GM20000 (cell line): ENCODE measurements at regions not wholly inside any gene's neighbourhood (a gene's known extent, or its start where the extent isn't known, plus 50 kb on each side); places are given as distances from the start of the nearest gene placed in this dataset.

ENCODE experiments used
- DNase-seq: peaks from one replicate; pipeline ENCODE4 v3.0.0; 2012; ENCODE audit warnings: low spot score
- CTCF ChIP-seq: IDR thresholded peaks from 2 replicates; pipeline ENCODE4 v1.5.1; 2012; ENCODE audit warnings: mild to moderate bottlenecking, control low read depth; ENCODE audit errors: extremely low read depth, missing control alignments

DNA sequence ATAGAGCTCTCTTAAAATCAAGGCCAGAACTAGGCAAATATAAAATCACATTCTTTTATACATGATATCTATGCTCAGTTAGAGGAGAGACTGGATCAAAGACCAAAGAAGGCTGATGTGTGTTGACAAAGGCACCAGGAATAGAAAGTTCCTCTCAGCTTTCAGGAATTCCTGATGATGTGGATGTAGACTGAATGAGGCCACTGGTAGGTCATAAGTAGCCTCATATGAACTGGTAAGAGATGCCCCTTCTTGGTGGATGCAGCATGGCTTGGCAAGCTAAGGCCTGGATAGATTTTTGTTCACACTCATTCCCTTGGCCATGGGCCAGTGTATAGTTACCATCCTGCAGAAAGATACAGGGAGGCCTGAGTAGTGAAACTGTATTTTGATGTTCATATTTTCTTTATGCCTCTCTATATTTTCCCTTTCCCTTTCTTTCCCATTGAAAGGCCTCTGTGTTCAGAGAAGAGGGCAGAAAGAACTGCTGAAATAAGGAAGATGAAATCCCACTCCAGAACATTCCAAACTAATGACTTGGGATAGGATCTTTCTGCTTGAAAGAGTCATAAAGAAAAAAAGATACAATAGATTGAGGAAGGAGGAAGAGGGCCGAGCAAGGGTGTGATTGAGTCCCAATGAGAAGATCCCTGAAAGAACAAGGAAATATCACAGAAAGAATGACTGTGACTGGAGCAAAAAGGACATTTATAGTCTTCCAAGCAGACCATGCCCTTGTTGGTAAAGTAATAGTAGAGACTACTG is 2182.7 kb upstream of the PIK3C3 start:
- TF ChIP-seq CTCF: no peak

GRCh38 chr18:39770399-39770798 is 2184.6 kb upstream of the PIK3C3 start:
- DNase-seq: no peak
- no peak for TF ChIP-seq CTCF

More for the DNA sequence above, 2182.7 kb upstream of the PIK3C3 start:
- no peak for DNase-seq

- TF ChIP-seq CTCF: no peak
- no peak for DNase-seq
Observed at GRCh38 chr18:39764873-39765272, 2190.2 kb upstream of the PIK3C3 start.

DNA sequence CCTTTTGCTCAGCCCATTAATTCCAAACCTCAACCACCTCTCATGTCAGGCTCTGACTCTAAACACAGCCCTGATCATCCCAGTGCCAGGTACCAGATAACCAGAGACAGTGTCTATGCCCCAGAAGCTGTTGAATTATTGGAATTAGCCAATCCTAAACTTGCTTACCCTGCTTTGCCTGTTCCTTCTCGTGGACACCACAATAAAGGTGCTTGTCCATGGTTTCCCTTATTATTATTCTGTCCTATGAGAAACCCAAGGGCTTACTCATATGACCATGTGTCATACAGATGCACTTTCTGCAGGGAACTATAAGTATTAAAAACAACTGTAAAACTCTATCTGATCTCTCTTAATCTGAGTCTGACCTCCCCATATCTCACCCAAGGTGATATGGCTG is 2193.8 kb upstream of the PIK3C3 start:
- no peak for TF ChIP-seq CTCF
- no peak for DNase-seq

GRCh38 chr18:39759926-39760325 is 2194.3 kb upstream of the CELF4 start:
- no peak for TF ChIP-seq CTCF
- DNase-seq: no peak

GRCh38 chr18:39753178-39753577 is 2187.6 kb upstream of the CELF4 start:
- DNase-seq: no peak
- TF ChIP-seq CTCF: no peak

GRCh38 chr18:39752351-39752750 is 2186.8 kb upstream of the CELF4 start:
- TF ChIP-seq CTCF: no peak
- DNase-seq: no peak
